T-cell (primary cell): ENCODE measurements at regions not wholly inside any gene's neighbourhood (a gene's known extent, or its start where the extent isn't known, plus 50 kb on each side); places are given as distances from the start of the nearest gene placed in this dataset.

ENCODE experiments used
- ATAC-seq, 4 experiments: fragments of 200-7000 bp in 3 of 4; fragments of 150-1000 bp in 1 of 4; cut with Tn5 transposase; replicated peaks in 1 of 4; 1 replicate in 3 of 4; 2 replicates in 1 of 4; pipeline ENCODE4 v1.10.0; 2021; ENCODE audit warnings: moderate library complexity in 3 of 4, mild to moderate bottlenecking in 2 of 4, moderate number of reproducible peaks in 1 of 4
- CTCF ChIA-PET, 2 donors: fragments of 300-600 bp; sonication (Branson Sonifier 250); formaldehyde crosslinking; loops; one replicate each; lab custom pipeline; 2022; ENCODE audit warnings: antibody characterized with exemption in 2 of 2; lab: Charles Lee
- POLR2A ChIA-PET, 2 donors: fragments of 300-600 bp; sonication (Branson Sonifier 250); formaldehyde crosslinking; loops; one replicate each; lab custom pipeline; 2022; ENCODE audit warnings: antibody characterized with exemption in 2 of 2; lab: Charles Lee
- DNase-seq, 35 experiments: peaks; one replicate each; pipeline versions ENCODE4 v3.0.0 to v3.0.0-alpha.2; 2013 to 2023
- H3K27ac ChIP-seq: one replicate; pipeline ENCODE4 v1.5.1; 2013; ENCODE audit warnings: low read length
- H3K27me3 ChIP-seq, 2 experiments: replicated peaks in 1 of 2; 1 replicate in 1 of 2; 2 replicates in 1 of 2; pipeline versions ENCODE4 v1.6.1 to v1.7.0; 2013; ENCODE audit warnings: low read length in 1 of 2, mixed read lengths in 1 of 2; ENCODE audit not compliant: control insufficient read depth in 2 of 2, insufficient read depth in 2 of 2; ENCODE audit errors: extremely low read depth in 1 of 2
- H3K36me3 ChIP-seq, 2 donors: 1 replicate in 1 of 2; 2 replicates in 1 of 2; pipeline versions ENCODE4 v1.6.1 to v1.7.0; 2013; ENCODE audit warnings: low read length in 1 of 2; ENCODE audit not compliant: control insufficient read depth in 2 of 2, insufficient read depth in 1 of 2; ENCODE audit errors: extremely low read depth in 1 of 2
- H3K4me1 ChIP-seq, 2 experiments: 1 replicate in 1 of 2; 2 replicates in 1 of 2; pipeline versions ENCODE4 v1.6.1 to v1.7.0; 2013; ENCODE audit warnings: low read length in 2 of 2, mixed read lengths in 1 of 2; ENCODE audit not compliant: insufficient read depth in 2 of 2, control insufficient read depth in 1 of 2; ENCODE audit errors: extremely low read depth in 1 of 2
- H3K4me3 ChIP-seq, 2 donors: 1 replicate in 1 of 2; 2 replicates in 1 of 2; pipeline versions ENCODE4 v1.5.1 to v1.7.0; 2013; ENCODE audit warnings: mild to moderate bottlenecking in 2 of 2, low read length in 1 of 2, moderate library complexity in 1 of 2; ENCODE audit not compliant: control insufficient read depth in 1 of 2; ENCODE audit errors: extremely low read depth in 1 of 2
- H3K9me3 ChIP-seq: 2 replicates; pipeline ENCODE4 v1.7.0; 2013
- H3K27ac Mint-ChIP-seq, 2 donors: one replicate each; pipeline ENCODE4 v1.8.0; 2020 to 2021; ENCODE audit warnings: mild to moderate bottlenecking in 2 of 2, mixed read lengths in 2 of 2
- H3K27me3 Mint-ChIP-seq, 2 donors: one replicate each; pipeline ENCODE4 v1.8.0; 2021 to 2022; ENCODE audit warnings: mixed read lengths in 2 of 2
- H3K36me3 Mint-ChIP-seq: one replicate; pipeline ENCODE4 v1.8.0; 2021; ENCODE audit warnings: mixed read lengths
- H3K4me1 Mint-ChIP-seq, 3 donors: one replicate each; pipeline ENCODE4 v1.8.0; 2020 to 2022; ENCODE audit warnings: mixed read lengths in 3 of 3, mild to moderate bottlenecking in 1 of 3
- H3K4me3 Mint-ChIP-seq, 3 donors: one replicate each; pipeline ENCODE4 v1.8.0; 2020 to 2022; ENCODE audit warnings: mild to moderate bottlenecking in 3 of 3, mixed read lengths in 3 of 3, moderate library complexity in 3 of 3
- H3K9me3 Mint-ChIP-seq, 3 donors: one replicate each; pipeline ENCODE4 v1.8.0; 2020 to 2022; ENCODE audit warnings: mixed read lengths in 3 of 3
- WGBS: methylation state at CpG from one replicate; pipeline ENCODE4 v1.1.5; 2013; ENCODE audit warnings: missing lambda C conversion rate; ENCODE audit not compliant: insufficient coverage; 5-methylcytosine and 5-hydroxymethylcytosine counted together

DNA sequence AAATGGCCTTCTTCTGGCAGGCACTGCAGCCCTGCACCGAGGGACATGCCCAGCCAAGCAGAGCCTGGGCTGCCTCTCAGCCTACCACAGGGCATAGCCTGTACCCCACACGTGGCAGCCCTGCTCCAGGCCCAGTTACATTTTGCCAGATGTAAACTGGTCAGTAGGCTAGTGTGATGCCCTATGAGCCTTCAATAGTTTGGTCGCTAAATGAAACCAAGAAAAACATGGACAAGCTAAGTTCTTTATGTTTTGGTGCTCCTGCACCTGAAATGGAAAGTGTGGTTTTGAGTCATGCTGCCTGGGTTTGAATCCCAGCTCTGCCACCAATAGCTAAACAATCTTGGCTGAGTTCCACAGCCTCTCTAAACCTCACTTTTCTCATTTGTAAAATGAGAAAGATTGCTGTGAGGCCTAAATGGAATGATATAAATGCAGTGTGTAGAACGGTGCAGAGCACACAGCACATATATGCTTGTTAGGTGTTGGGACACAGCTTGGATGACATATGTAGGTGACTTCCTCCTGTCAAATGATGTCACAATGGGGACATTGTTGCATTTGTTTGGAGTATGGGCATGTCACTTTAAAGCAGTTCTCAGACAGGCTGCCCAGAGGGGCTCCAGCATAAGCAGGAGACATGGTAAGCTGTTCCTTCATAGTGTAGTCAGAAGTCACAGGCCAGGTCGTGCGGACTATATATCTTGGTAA, 57.4 kb downstream of the ZBTB38 start:
- 80% methylated on average over 6 of the region's 6 CpGs for WGBS
- Histone ChIP-seq H3K36me3 (peaks cover 0 to 25% of the 10 kb centered on the region in 2 donors), H3K9me3 (no peaks in the 10 kb centered on the region), H3K27me3 (no peaks in the 10 kb centered on the region), H3K4me1 (peaks cover 0 to 28% of the 10 kb centered on the region in 2 experiments), H3K4me3 (no peak overlapping the region), H3K27ac (no peak overlapping the region)
- no peak overlapping the region for H3K4me3 Mint-ChIP-seq
- peaks cover 34 to 51% (median 42%) of the 10 kb centered on the region in 3 donors for H3K4me1 Mint-ChIP-seq
- H3K27ac Mint-ChIP-seq: no peak overlapping the region
- POLR2A ChIA-PET: interaction anchor here in 1 of 2 donors (0.6 kb wide), 1 partner anchor 74 kb away, joined by 10 read pairs; no protein-coding TSS in a partner anchor
- CTCF ChIA-PET: interaction anchor here (0.7 to 1.3 kb wide), 3 partner anchors 8 to 30 kb away, joined by 3 to 6 read pairs (median 4); no protein-coding TSS in a partner anchor
- no peaks in the 10 kb centered on the region for H3K9me3 Mint-ChIP-seq
- peaks cover 31% of the 10 kb centered on the region for H3K36me3 Mint-ChIP-seq
- no peaks in the 10 kb centered on the region for H3K27me3 Mint-ChIP-seq
- DNase-seq: no peak
- ATAC-seq: no peak

- DNase-seq: no peak
- no peaks in the 10 kb centered on the region for H3K9me3 ChIP-seq
- Mint-ChIP-seq H3K4me3 (no peak overlapping the region), H3K27ac (no peak overlapping the region), H3K27me3 (no peaks in the 10 kb centered on the region), H3K4me1 (peaks cover 34 to 46% (median 39%) of the 10 kb centered on the region in 3 donors), H3K9me3 (no peaks in the 10 kb centered on the region), H3K36me3 (peaks cover 31% of the 10 kb centered on the region)
- no peak overlapping the region for H3K4me3 ChIP-seq
- H3K4me1 ChIP-seq: peaks cover 0 to 27% of the 10 kb centered on the region in 2 experiments
- H3K27me3 ChIP-seq: no peaks in the 10 kb centered on the region
- H3K36me3 ChIP-seq: peaks cover 0 to 27% of the 10 kb centered on the region in 2 donors
- POLR2A ChIA-PET: no interaction called here
- no peak for ATAC-seq
- WGBS: 74% methylated on average over 2 of the region's 9 CpGs
- no peak overlapping the region for H3K27ac ChIP-seq
- CTCF ChIA-PET: interaction anchor here (0.6 to 1.3 kb wide), 7 partner anchors 10 to 312 kb away, joined by 3 to 6 read pairs (median 3); partner anchors contain the start of gene RNF7 (in 1 of the 2)
Measured at GRCh38 chr3:141426404-141427034, 58.2 kb downstream of the ZBTB38 start.

DNA sequence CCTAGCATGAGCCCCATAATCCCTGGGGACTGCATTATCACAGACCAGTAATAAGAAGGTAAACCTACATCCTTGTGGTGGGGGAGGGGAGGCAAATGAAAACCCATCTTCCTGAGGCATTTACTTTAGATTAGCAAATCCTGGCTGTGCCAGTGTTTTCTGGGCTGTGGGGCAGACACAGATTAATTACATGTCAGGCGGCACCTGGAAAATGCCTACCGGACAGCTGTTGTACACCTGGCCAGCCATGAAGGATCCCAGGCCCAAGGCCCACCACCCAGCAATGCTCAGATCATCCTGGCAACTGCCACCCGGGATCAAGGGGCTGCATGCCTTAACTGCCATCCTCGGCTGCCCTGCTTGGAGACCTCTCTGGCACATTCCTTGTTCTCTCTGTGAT, 59.1 kb upstream of the RASA2 start:
- DNase-seq: no peak
- ChIA-PET CTCF (interaction anchor here (0.9 to 1.2 kb wide), 3 partner anchors 8 to 116 kb away, joined by 3 to 4 read pairs (median 3); no protein-coding TSS in a partner anchor), POLR2A (no interaction called here)
- 100% methylated on average over 4 of the region's 4 CpGs for WGBS
- Mint-ChIP-seq H3K9me3 (no peaks in the 10 kb centered on the region), H3K27me3 (no peaks in the 10 kb centered on the region), H3K4me1 (peaks cover 44 to 56% (median 49%) of the 10 kb centered on the region in 3 donors), H3K4me3 (no peak overlapping the region), H3K36me3 (peaks cover 35% of the 10 kb centered on the region), H3K27ac (peak overlapping the region in 1 of 2 donors; percentile 31)
- peaks cover 0 to 32% of the 10 kb centered on the region in 2 donors for H3K36me3 ChIP-seq
- H3K27ac ChIP-seq: no peak overlapping the region
- H3K4me1 ChIP-seq: peaks cover 0 to 25% of the 10 kb centered on the region in 2 experiments
- H3K27me3 ChIP-seq: no peaks in the 10 kb centered on the region
- no peaks in the 10 kb centered on the region for H3K9me3 ChIP-seq
- ATAC-seq: no peak
- no peak overlapping the region for H3K4me3 ChIP-seq

DNA sequence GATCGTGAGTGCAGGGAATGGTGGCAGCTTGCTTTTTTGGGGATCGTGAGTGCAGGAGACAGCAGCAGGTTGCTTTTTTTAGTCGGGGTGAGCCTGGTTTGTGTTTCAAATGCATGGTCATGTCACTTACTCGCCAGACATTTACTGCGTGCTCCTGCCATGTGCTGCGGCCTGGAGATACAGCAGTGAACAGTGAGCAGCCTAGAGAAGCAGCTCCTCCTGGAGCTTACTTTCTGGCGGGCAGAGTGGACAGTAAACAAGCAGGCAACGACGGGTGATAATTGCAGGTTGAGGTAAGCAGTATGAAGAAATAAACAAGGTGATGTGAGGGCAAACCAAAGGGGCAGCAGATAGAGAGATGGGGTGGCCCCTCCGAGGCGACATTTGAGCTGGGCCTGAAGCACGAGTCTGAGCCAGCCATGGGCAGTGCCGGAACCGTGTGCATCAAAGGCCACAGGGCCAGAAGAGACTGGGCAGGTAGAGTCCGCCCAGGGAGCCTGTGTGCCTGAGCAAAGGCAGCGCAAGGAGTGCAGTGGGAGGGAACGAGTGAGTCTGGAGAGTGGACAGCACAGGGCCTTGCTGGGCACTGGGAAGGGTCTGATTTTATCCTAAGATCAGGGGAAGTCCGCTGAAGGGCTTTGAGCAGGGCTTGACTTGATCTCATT, 57.3 kb upstream of the RASA2 start:
- 95% methylated on average over 18 of the region's 18 CpGs for WGBS
- Histone ChIP-seq H3K4me3 (no peak overlapping the region), H3K27me3 (no peaks in the 10 kb centered on the region), H3K9me3 (no peaks in the 10 kb centered on the region), H3K36me3 (peaks cover 0 to 32% of the 10 kb centered on the region in 2 donors), H3K4me1 (peaks cover 0 to 25% of the 10 kb centered on the region in 2 experiments), H3K27ac (no peak overlapping the region)
- POLR2A ChIA-PET: interaction anchor here (0.6 to 1.3 kb wide), 2 partner anchors 10 to 35 kb away, joined by 3 to 5 read pairs; no protein-coding TSS in a partner anchor
- H3K27ac Mint-ChIP-seq: no peak overlapping the region
- CTCF ChIA-PET: interaction anchor here in 1 of 2 donors (0.6 kb wide), 1 partner anchor 125 kb away, joined by 4 read pairs; no protein-coding TSS in a partner anchor
- DNase-seq: no peak
- H3K4me3 Mint-ChIP-seq: no peak overlapping the region
- peaks cover 33% of the 10 kb centered on the region for H3K36me3 Mint-ChIP-seq
- H3K4me1 Mint-ChIP-seq: peaks cover 52 to 58% (median 53%) of the 10 kb centered on the region in 3 donors
- H3K9me3 Mint-ChIP-seq: no peaks in the 10 kb centered on the region
- no peaks in the 10 kb centered on the region for H3K27me3 Mint-ChIP-seq
- no peak for ATAC-seq

GRCh38 chr3:141430316-141430715, 56.5 kb upstream of the RASA2 start:
- Mint-ChIP-seq H3K4me1 (peaks cover 49 to 54% (median 49%) of the 10 kb centered on the region in 3 donors), H3K27ac (no peak overlapping the region), H3K27me3 (no peaks in the 10 kb centered on the region), H3K4me3 (no peak overlapping the region), H3K36me3 (peaks cover 33% of the 10 kb centered on the region), H3K9me3 (no peaks in the 10 kb centered on the region)
- ATAC-seq: no peak
- no peak overlapping the region for H3K27ac ChIP-seq
- H3K9me3 ChIP-seq: no peaks in the 10 kb centered on the region
- H3K27me3 ChIP-seq: no peaks in the 10 kb centered on the region
- 97% methylated on average over 5 of the region's 6 CpGs for WGBS
- DNase-seq: no peak
- CTCF ChIA-PET: no interaction called here
- H3K36me3 ChIP-seq: peaks cover 0 to 32% of the 10 kb centered on the region in 2 donors
- no peak overlapping the region for H3K4me3 ChIP-seq
- H3K4me1 ChIP-seq: peaks cover 0 to 24% of the 10 kb centered on the region in 2 experiments
- POLR2A ChIA-PET: interaction anchor here in 1 of 2 donors (1.3 kb wide), 1 partner anchor 9 kb away, joined by 3 read pairs; no protein-coding TSS in a partner anchor
